ENCODE measurements at regions not wholly inside any gene's neighbourhood (a gene's known extent, or its start where the extent isn't known, plus 50 kb on each side); places are given as distances from the start of the nearest gene placed in this dataset.

GRCh38 chr13:72025836-72026235 is 158.8 kb upstream of the DACH1 start:
- TF ChIP-seq CTCF (IDR thresholded peaks at IDR 0.05) (no peak), POLR2A (IDR thresholded peaks at IDR 0.05) (no peak)

Data from Peyer's patch (tissue), 4 donors.